DOHH2 (cell line): ENCODE measurements at regions not wholly inside any gene's neighbourhood (a gene's known extent, or its start where the extent isn't known, plus 50 kb on each side); places are given as distances from the start of the nearest gene placed in this dataset.

ENCODE experiments used
- H3F3A ChIP-seq: fragments of 200-600 bp; sonication (generic), shearing (Covaris generic); 2 replicates; pipeline ENCODE4 v1.6.0; 2016; ENCODE audit warnings: antibody characterized with exemption, mild to moderate bottlenecking; ENCODE audit not compliant: control insufficient read depth, insufficient read depth
- H3K27ac ChIP-seq: fragments of 200-600 bp; sonication (generic); 2 replicates; pipeline ENCODE4 v1.5.1; 2014; ENCODE audit warnings: low read depth, mild to moderate bottlenecking, low read length, moderate library complexity
- H3K27me3 ChIP-seq: fragments of 200-600 bp; sonication (generic); 2 replicates; pipeline ENCODE4 v1.6.1; 2014; ENCODE audit warnings: mild to moderate bottlenecking, low read length, mixed read lengths; ENCODE audit not compliant: control insufficient read depth
- H3K36me3 ChIP-seq: fragments of 200-600 bp; sonication (generic); 2 replicates; pipeline ENCODE4 v1.6.1; 2014; ENCODE audit warnings: mild to moderate bottlenecking, low read length, moderate library complexity, mixed read lengths; ENCODE audit not compliant: control insufficient read depth
- H3K4me1 ChIP-seq: fragments of 200-600 bp; sonication (generic); 2 replicates; pipeline ENCODE4 v1.6.1; 2014; ENCODE audit warnings: mild to moderate bottlenecking, low read length, mixed read lengths; ENCODE audit not compliant: control insufficient read depth
- H3K4me2 ChIP-seq: fragments of 200-600 bp; sonication (generic); 2 replicates; pipeline ENCODE4 v1.6.0; 2014; ENCODE audit warnings: mild to moderate bottlenecking, low read length, moderate library complexity
- H3K4me3 ChIP-seq: fragments of 200-600 bp; sonication (generic); 2 replicates; pipeline ENCODE4 v1.5.1; 2014; ENCODE audit warnings: mild to moderate bottlenecking, low read length, mixed read lengths
- H3K79me2 ChIP-seq: fragments of 200-600 bp; sonication (generic); 2 replicates; pipeline ENCODE4 v1.6.1; 2014; ENCODE audit warnings: mild to moderate bottlenecking, low read length, mixed read lengths; ENCODE audit not compliant: control insufficient read depth
- H3K9me2 ChIP-seq: fragments of 200-600 bp; sonication (generic); replicated peaks from 2 replicates; pipeline ENCODE4 v1.6.1; 2014; ENCODE audit warnings: mild to moderate bottlenecking, low read length, mixed read lengths; ENCODE audit not compliant: control insufficient read depth
- H3K9me3 ChIP-seq: fragments of 200-600 bp; sonication (generic); 2 replicates; pipeline ENCODE4 v1.6.1; 2014; ENCODE audit warnings: antibody characterized with exemption, low read length, mixed read lengths; ENCODE audit not compliant: control insufficient read depth, insufficient read depth
- H4K20me1 ChIP-seq: fragments of 200-600 bp; sonication (generic); 2 replicates; pipeline ENCODE4 v1.6.0; 2014; ENCODE audit warnings: low read depth, mild to moderate bottlenecking, antibody characterized with exemption, low read length, moderate library complexity; ENCODE audit not compliant: control insufficient read depth, insufficient read depth
- CTCF ChIP-seq: fragments of 200-600 bp; sonication (generic); IDR thresholded peaks from one replicate; pipeline ENCODE4 v1.5.1; 2014; ENCODE audit warnings: antibody characterized with exemption, mild to moderate bottlenecking, low read depth, low read length; ENCODE audit not compliant: poor library complexity, severe bottlenecking
- EZH2phosphoT487 ChIP-seq: fragments of 200-600 bp; sonication (generic); IDR thresholded peaks from 2 replicates; pipeline ENCODE4 v1.6.1; 2017; ENCODE audit warnings: borderline replicate concordance, mild to moderate bottlenecking, antibody characterized with exemption, low read length, moderate library complexity, mixed read lengths

- H4K20me1 ChIP-seq, result no peaks in the 10 kb centered on the region
- no peaks in the 10 kb centered on the region for H3K27me3 ChIP-seq
- no peaks in the 10 kb centered on the region for H3F3A ChIP-seq
- no peaks in the 10 kb centered on the region for H3K9me2 ChIP-seq
- no peak overlapping the region for H3K4me3 ChIP-seq
- no peaks in the 10 kb centered on the region for H3K79me2 ChIP-seq
- TF ChIP-seq CTCF (no peak), EZH2phosphoT487 (no peak)
- H3K4me1 ChIP-seq, result no peaks in the 10 kb centered on the region
- H3K36me3 ChIP-seq, result no peaks in the 10 kb centered on the region
- no peaks in the 10 kb centered on the region for H3K9me3 ChIP-seq
- no peak overlapping the region for H3K27ac ChIP-seq
- no peak overlapping the region for H3K4me2 ChIP-seq
Observed at GRCh38 chr17:34135841-34136240, 119.2 kb upstream of the CCL2 start.

GRCh38 chr17:34140006-34140405 lies 115.1 kb upstream of the CCL2 start:
- Histone ChIP-seq H3K4me3 (no peak overlapping the region), H3K27ac (no peak overlapping the region), H3F3A (no peaks in the 10 kb centered on the region), H3K4me1 (no peaks in the 10 kb centered on the region), H3K9me2 (no peaks in the 10 kb centered on the region), H3K4me2 (no peak overlapping the region), H4K20me1 (no peaks in the 10 kb centered on the region), H3K27me3 (no peaks in the 10 kb centered on the region), H3K9me3 (no peaks in the 10 kb centered on the region), H3K79me2 (no peaks in the 10 kb centered on the region), H3K36me3 (no peaks in the 10 kb centered on the region)
- TF ChIP-seq CTCF (no peak), EZH2phosphoT487 (no peak)

GRCh38 chr17:34141590-34141989 lies 113.5 kb upstream of the CCL2 start:
- no peak overlapping the region for H3K4me3 ChIP-seq
- no peaks in the 10 kb centered on the region for H3K36me3 ChIP-seq
- H3K79me2 ChIP-seq, result no peaks in the 10 kb centered on the region
- H3K9me3 ChIP-seq, result no peaks in the 10 kb centered on the region
- no peaks in the 10 kb centered on the region for H3K9me2 ChIP-seq
- H3K4me1 ChIP-seq, result no peaks in the 10 kb centered on the region
- H3K27me3 ChIP-seq, result no peaks in the 10 kb centered on the region
- no peak overlapping the region for H3K27ac ChIP-seq
- H3K4me2 ChIP-seq, result no peak overlapping the region
- no peaks in the 10 kb centered on the region for H4K20me1 ChIP-seq
- TF ChIP-seq EZH2phosphoT487, result no peak
- no peaks in the 10 kb centered on the region for H3F3A ChIP-seq

GRCh38 chr17:34143430-34143829 lies 111.7 kb upstream of the CCL2 start:
- Histone ChIP-seq H3K4me2 (no peak overlapping the region), H3K27me3 (no peaks in the 10 kb centered on the region), H4K20me1 (no peaks in the 10 kb centered on the region), H3K79me2 (no peaks in the 10 kb centered on the region), H3F3A (no peaks in the 10 kb centered on the region), H3K9me3 (no peaks in the 10 kb centered on the region), H3K4me1 (no peaks in the 10 kb centered on the region), H3K9me2 (no peaks in the 10 kb centered on the region), H3K4me3 (no peak overlapping the region), H3K27ac (no peak overlapping the region), H3K36me3 (no peaks in the 10 kb centered on the region)
- no peak for TF ChIP-seq EZH2phosphoT487
- no peak for TF ChIP-seq CTCF
